PC-3 (cell line): ENCODE measurements at regions not wholly inside any gene's neighbourhood (a gene's known extent, or its start where the extent isn't known, plus 50 kb on each side); places are given as distances from the start of the nearest gene placed in this dataset.

Experiments used
- EZH2 ChIP-seq: fragments of 300-600 bp; sonication (generic); IDR thresholded peaks from one replicate; pipeline ENCODE4 v1.6.1; 2017; ENCODE audit warnings: antibody characterized with exemption, mild to moderate bottlenecking, low read length; ENCODE audit not compliant: unreplicated experiment
- EZH2phosphoT487 ChIP-seq: fragments of 300-600 bp; sonication (generic); IDR thresholded peaks from 2 replicates; pipeline ENCODE4 v1.6.1; 2018; ENCODE audit warnings: mild to moderate bottlenecking, antibody characterized with exemption, low read length, borderline replicate concordance
- TF ChIP-seq, protein P1 (sequence below): fragments of 300-600 bp; sonication (generic); conservative IDR thresholded peaks from 2 replicates; pipeline ENCODE4 v1.5.1; 2017; ENCODE audit warnings: antibody characterized with exemption, low read depth, mild to moderate bottlenecking, low read length

DNA sequence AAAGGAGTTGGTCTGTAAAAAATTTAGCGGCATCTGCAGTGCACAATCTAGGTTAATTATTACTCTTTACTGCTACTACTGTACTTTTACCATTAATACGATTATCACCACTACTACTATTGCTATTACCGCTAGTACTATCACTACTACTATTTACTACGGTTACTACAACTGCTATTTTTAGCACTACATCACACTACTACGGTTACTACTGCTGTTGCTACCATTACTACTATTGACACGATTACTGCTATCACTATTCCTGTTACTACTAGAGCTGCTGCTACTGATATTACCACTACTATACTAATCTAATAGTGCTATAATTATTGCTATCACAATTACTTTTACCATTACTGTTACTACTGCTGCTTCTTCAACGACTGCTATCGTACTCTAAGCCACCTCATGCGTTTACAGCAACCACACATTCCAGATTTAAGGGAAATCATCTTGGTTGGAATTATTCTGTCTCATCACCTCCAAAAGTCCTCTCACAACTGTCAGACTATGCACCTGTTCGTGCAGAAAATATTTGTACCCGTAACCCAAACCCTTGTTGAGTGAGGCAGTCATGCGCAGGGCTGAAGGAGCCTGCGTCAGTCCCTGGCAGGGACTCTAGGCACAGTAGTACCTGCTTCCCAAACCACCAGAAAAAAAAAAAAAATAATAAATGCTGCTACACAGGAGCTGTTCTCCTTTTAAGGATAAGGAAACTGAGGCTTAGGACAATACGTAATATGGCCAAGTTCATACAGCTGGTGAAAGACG lies 59.5 kb downstream of the MAF start:
- TF ChIP-seq EZH2 (no peak), EZH2phosphoT487 (no peak)
- TF ChIP-seq, protein P1, sequence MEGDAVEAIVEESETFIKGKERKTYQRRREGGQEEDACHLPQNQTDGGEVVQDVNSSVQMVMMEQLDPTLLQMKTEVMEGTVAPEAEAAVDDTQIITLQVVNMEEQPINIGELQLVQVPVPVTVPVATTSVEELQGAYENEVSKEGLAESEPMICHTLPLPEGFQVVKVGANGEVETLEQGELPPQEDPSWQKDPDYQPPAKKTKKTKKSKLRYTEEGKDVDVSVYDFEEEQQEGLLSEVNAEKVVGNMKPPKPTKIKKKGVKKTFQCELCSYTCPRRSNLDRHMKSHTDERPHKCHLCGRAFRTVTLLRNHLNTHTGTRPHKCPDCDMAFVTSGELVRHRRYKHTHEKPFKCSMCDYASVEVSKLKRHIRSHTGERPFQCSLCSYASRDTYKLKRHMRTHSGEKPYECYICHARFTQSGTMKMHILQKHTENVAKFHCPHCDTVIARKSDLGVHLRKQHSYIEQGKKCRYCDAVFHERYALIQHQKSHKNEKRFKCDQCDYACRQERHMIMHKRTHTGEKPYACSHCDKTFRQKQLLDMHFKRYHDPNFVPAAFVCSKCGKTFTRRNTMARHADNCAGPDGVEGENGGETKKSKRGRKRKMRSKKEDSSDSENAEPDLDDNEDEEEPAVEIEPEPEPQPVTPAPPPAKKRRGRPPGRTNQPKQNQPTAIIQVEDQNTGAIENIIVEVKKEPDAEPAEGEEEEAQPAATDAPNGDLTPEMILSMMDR = no peak
